Liver (tissue), 8 donors: ENCODE measurements at regions not wholly inside any gene's neighbourhood (a gene's known extent, or its start where the extent isn't known, plus 50 kb on each side); places are given as distances from the start of the nearest gene placed in this dataset.

Experiments used
- DNase-seq: peaks from one replicate; pipeline ENCODE4 v3.0.0-alpha.2; 2017; ENCODE audit warnings: low spot score
- H3K27ac ChIP-seq, 2 donors: one replicate each; pipeline ENCODE4 v1.7.0; 2013; ENCODE audit warnings: inconsistent platforms in 2 of 2, low read length in 2 of 2, control low read depth in 1 of 2, low read depth in 1 of 2, mild to moderate bottlenecking in 1 of 2
- H3K27me3 ChIP-seq, 4 donors: one replicate each; pipeline versions ENCODE4 v1.6.1 to v1.7.0; 2013; ENCODE audit warnings: low read length in 3 of 4, inconsistent platforms in 1 of 4, mild to moderate bottlenecking in 1 of 4, moderate library complexity in 1 of 4; ENCODE audit not compliant: control insufficient read depth in 4 of 4, insufficient read depth in 4 of 4
- H3K36me3 ChIP-seq, 4 donors: one replicate each; pipeline versions ENCODE4 v1.6.1 to v1.7.0; 2013; ENCODE audit warnings: low read length in 3 of 4, mild to moderate bottlenecking in 3 of 4, low read depth in 1 of 4, moderate library complexity in 1 of 4; ENCODE audit not compliant: control insufficient read depth in 4 of 4, insufficient read depth in 3 of 4
- H3K4me1 ChIP-seq, 4 donors: one replicate each; pipeline versions ENCODE4 v1.6.1 to v1.7.0; 2013; ENCODE audit warnings: low read length in 3 of 4, mild to moderate bottlenecking in 3 of 4, moderate library complexity in 1 of 4; ENCODE audit not compliant: control insufficient read depth in 4 of 4, insufficient read depth in 4 of 4
- H3K4me3 ChIP-seq, 3 donors: one replicate each; pipeline versions ENCODE4 v1.6.1 to v1.7.0; 2013; ENCODE audit warnings: low read length in 3 of 3, control low read depth in 1 of 3, low read depth in 1 of 3, mild to moderate bottlenecking in 1 of 3
- H3K9ac ChIP-seq, 2 donors: one replicate each; pipeline ENCODE4 v1.7.0; 2013; ENCODE audit warnings: low read length in 2 of 2, mild to moderate bottlenecking in 2 of 2, moderate library complexity in 2 of 2, control low read depth in 1 of 2, low read depth in 1 of 2
- H3K9me3 ChIP-seq, 4 donors: one replicate each; pipeline versions ENCODE4 v1.6.1 to v1.7.0; 2013; ENCODE audit warnings: low read length in 3 of 4; ENCODE audit not compliant: control insufficient read depth in 4 of 4
- ATF3 ChIP-seq: IDR thresholded peaks from 2 replicates; pipeline ENCODE4 v1.6.1; 2016; ENCODE audit warnings: antibody characterized with exemption
- CTCF ChIP-seq: fragments of 150-350 bp; IDR thresholded peaks from 2 replicates; pipeline ENCODE4 v1.5.1; 2017; ENCODE audit warnings: improper control_type of control experiment, low read depth, low read length; ENCODE audit not compliant: missing input control
- EGR1 ChIP-seq, 2 donors: IDR thresholded peaks; 2 replicates each; pipeline ENCODE4 v1.6.1; 2016 to 2018; ENCODE audit warnings: antibody characterized with exemption in 2 of 2, low read depth in 2 of 2
- FOXA1 ChIP-seq: IDR thresholded peaks from 2 replicates; pipeline ENCODE4 v1.6.1; 2016; ENCODE audit warnings: antibody characterized with exemption
- FOXA2 ChIP-seq: IDR thresholded peaks from 2 replicates; pipeline ENCODE4 v1.6.1; 2016; ENCODE audit warnings: antibody characterized with exemption
- GABPA ChIP-seq, 2 donors: IDR thresholded peaks in 1 of 2; conservative IDR thresholded peaks in 1 of 2; 2 replicates each; pipeline ENCODE4 v1.6.1; 2016; ENCODE audit warnings: antibody characterized with exemption in 2 of 2, mild to moderate bottlenecking in 1 of 2, moderate library complexity in 1 of 2
- HNF4A ChIP-seq, 2 donors: conservative IDR thresholded peaks; 2 replicates each; pipeline ENCODE4 v1.6.1; 2016; ENCODE audit warnings: antibody characterized with exemption in 2 of 2, mild to moderate bottlenecking in 2 of 2
- HNF4G ChIP-seq: IDR thresholded peaks from 2 replicates; pipeline ENCODE4 v1.6.1; 2016; ENCODE audit warnings: antibody characterized with exemption
- JUND ChIP-seq, 2 donors: IDR thresholded peaks; 2 replicates each; pipeline ENCODE4 v1.6.1; 2016; ENCODE audit warnings: antibody characterized with exemption in 2 of 2
- MAX ChIP-seq: IDR thresholded peaks from 2 replicates; pipeline ENCODE4 v1.6.1; 2016; ENCODE audit warnings: antibody characterized with exemption
- NR2F2 ChIP-seq: IDR thresholded peaks from 2 replicates; pipeline ENCODE4 v1.6.1; 2016; ENCODE audit warnings: antibody characterized with exemption
- RAD21 ChIP-seq, 2 donors: IDR thresholded peaks; 2 replicates each; pipeline ENCODE4 v1.6.1; 2016; ENCODE audit warnings: antibody characterized with exemption in 2 of 2, mild to moderate bottlenecking in 2 of 2
- RXRA ChIP-seq, 2 donors: IDR thresholded peaks; 2 replicates each; pipeline ENCODE4 v1.6.1; 2017 to 2018; ENCODE audit warnings: antibody characterized with exemption in 2 of 2, mild to moderate bottlenecking in 1 of 2
- SP1 ChIP-seq: IDR thresholded peaks from 2 replicates; pipeline ENCODE4 v1.6.1; 2018; ENCODE audit warnings: antibody characterized with exemption, mild to moderate bottlenecking
- TAF1 ChIP-seq: conservative IDR thresholded peaks from 2 replicates; pipeline ENCODE4 v1.6.1; 2016; ENCODE audit warnings: antibody characterized with exemption, mild to moderate bottlenecking
- YY1 ChIP-seq: IDR thresholded peaks from 2 replicates; pipeline ENCODE4 v1.6.1; 2016; ENCODE audit warnings: antibody characterized with exemption, mild to moderate bottlenecking
- ZBTB33 ChIP-seq: IDR thresholded peaks from 2 replicates; pipeline ENCODE4 v1.6.1; 2016; ENCODE audit warnings: antibody characterized with exemption
- WGBS: extraction: QIAGEN DNeasy Blood & Tissue Kit; methylation state at CpG from one replicate; pipeline ENCODE4 v1.1.7; 2013; 5-methylcytosine and 5-hydroxymethylcytosine counted together
- donor health status: healthy.
- donor health status: healthy.
- donor health status: healthy.
- donor health status: healthy.
- donor health status: healthy.

GRCh38 chr7:25459057-25459456 is 230.8 kb upstream of the NPVF start:
- no peaks in the 10 kb centered on the region for H3K9me3 ChIP-seq
- no peak for DNase-seq
- no peaks in the 10 kb centered on the region for H3K27me3 ChIP-seq
- H3K27ac ChIP-seq, result no peak overlapping the region
- no peak overlapping the region for H3K9ac ChIP-seq
- H3K4me1 ChIP-seq, result peaks cover 4 to 10% (median 7%) of the 10 kb centered on the region in 4 donors
- TF ChIP-seq NR2F2 (no peak), CTCF (no peak), SP1 (no peak)
- no peak overlapping the region for H3K4me3 ChIP-seq
- H3K36me3 ChIP-seq, result no peaks in the 10 kb centered on the region

GRCh38 chr7:25460433-25460832 is 232.1 kb upstream of the NPVF start:
- no peak for DNase-seq
- 38% methylated on average over 5 of the region's 5 CpGs for WGBS
- H3K36me3 ChIP-seq, result no peaks in the 10 kb centered on the region
- no peaks in the 10 kb centered on the region for H3K9me3 ChIP-seq
- H3K4me1 ChIP-seq, result peaks cover 4 to 10% (median 7%) of the 10 kb centered on the region in 4 donors
- no peak overlapping the region for H3K27ac ChIP-seq
- H3K9ac ChIP-seq, result no peak overlapping the region
- peak; percentile 5 to 7 for TF ChIP-seq HNF4A (conservative IDR thresholded peaks at IDR 0.05)
- TF ChIP-seq ATF3, result no peak
- no peaks in the 10 kb centered on the region for H3K27me3 ChIP-seq
- H3K4me3 ChIP-seq, result no peak overlapping the region

- Histone ChIP-seq H3K9me3 (no peaks in the 10 kb centered on the region), H3K4me3 (no peak overlapping the region), H3K9ac (no peak overlapping the region), H3K36me3 (no peaks in the 10 kb centered on the region), H3K27me3 (peaks cover 0 to 2% (median 0%) of the 10 kb centered on the region in 4 donors), H3K4me1 (no peaks in the 10 kb centered on the region), H3K27ac (no peak overlapping the region)
- DNase-seq, result no peak
- WGBS, result 89% methylated on average over 6 of the region's 6 CpGs
- TF ChIP-seq HNF4A (conservative IDR thresholded peaks at IDR 0.05) (no peak), YY1 (no peak)
Measured at GRCh38 chr7:25469669-25470068, 241.4 kb upstream of the NPVF start.

GRCh38 chr7:25476863-25477499 is 248.7 kb upstream of the NPVF start:
- 80% methylated on average over 9 of the region's 9 CpGs for WGBS
- Histone ChIP-seq H3K9ac (no peak overlapping the region), H3K9me3 (no peaks in the 10 kb centered on the region), H3K4me3 (no peak overlapping the region), H3K27me3 (no peaks in the 10 kb centered on the region), H3K27ac (no peak overlapping the region), H3K4me1 (no peaks in the 10 kb centered on the region), H3K36me3 (no peaks in the 10 kb centered on the region)
- DNase-seq, result no peak
- TF ChIP-seq HNF4A (conservative IDR thresholded peaks at IDR 0.05), result no peak
- TF ChIP-seq FOXA1, result no peak
- no peak for TF ChIP-seq EGR1 (IDR thresholded peaks at IDR 0.05; ENCODE audit: low read depth in 2 of 2)
- no peak for TF ChIP-seq HNF4G
- no peak for TF ChIP-seq GABPA (IDR thresholded peaks at IDR 0.05 in 1 of 2, conservative IDR thresholded peaks at IDR 0.05 in 1 of 2)
- no peak for TF ChIP-seq RAD21 (IDR thresholded peaks at IDR 0.05)
- TF ChIP-seq CTCF, result no peak
- no peak for TF ChIP-seq RXRA (IDR thresholded peaks at IDR 0.05)
- no peak for TF ChIP-seq MAX
- TF ChIP-seq NR2F2, result no peak
- TF ChIP-seq FOXA2, result no peak
- TF ChIP-seq ATF3, result no peak
- no peak for TF ChIP-seq JUND (IDR thresholded peaks at IDR 0.05)
- no peak for TF ChIP-seq ZBTB33
- TF ChIP-seq SP1, result no peak
- no peak for TF ChIP-seq TAF1
- no peak for TF ChIP-seq YY1
